Testis (tissue), 2 donors: ENCODE measurements at regions not wholly inside any gene's neighbourhood (a gene's known extent, or its start where the extent isn't known, plus 50 kb on each side); places are given as distances from the start of the nearest gene placed in this dataset.

Experiments used
- CTCF ChIP-seq, 3 experiments: fragments of 450-650 bp in 2 of 3; fragments of 200-600 bp in 1 of 3; sonication (generic) in 1 of 3; IDR thresholded peaks; one replicate each; pipeline ENCODE4 v1.5.1; 2016 to 2019; ENCODE audit warnings: antibody characterized with exemption in 3 of 3, mild to moderate bottlenecking in 2 of 3, moderate library complexity in 1 of 3
- POLR2A ChIP-seq: fragments of 450-650 bp; IDR thresholded peaks from one replicate; pipeline ENCODE4 v1.6.1; 2017; ENCODE audit warnings: antibody characterized with exemption, mild to moderate bottlenecking, moderate library complexity

- TF ChIP-seq POLR2A, result no peak
- no peak for TF ChIP-seq CTCF (IDR thresholded peaks at IDR 0.05)
Measured at GRCh38 chr3:55147856-55148720, 220.2 kb upstream of the LRTM1 start.
